Glomerular visceral epithelial cell (primary cell): ENCODE measurements at regions not wholly inside any gene's neighbourhood (a gene's known extent, or its start where the extent isn't known, plus 50 kb on each side); places are given as distances from the start of the nearest gene placed in this dataset.
A peak's percentile ranks its signal among the peaks of the same experiment; 100 is the strongest.

Experiments
- DNase-seq: peaks from one replicate; pipeline ENCODE4 v3.0.0-alpha.2; 2016; ENCODE audit errors: extremely low spot score

DNA sequence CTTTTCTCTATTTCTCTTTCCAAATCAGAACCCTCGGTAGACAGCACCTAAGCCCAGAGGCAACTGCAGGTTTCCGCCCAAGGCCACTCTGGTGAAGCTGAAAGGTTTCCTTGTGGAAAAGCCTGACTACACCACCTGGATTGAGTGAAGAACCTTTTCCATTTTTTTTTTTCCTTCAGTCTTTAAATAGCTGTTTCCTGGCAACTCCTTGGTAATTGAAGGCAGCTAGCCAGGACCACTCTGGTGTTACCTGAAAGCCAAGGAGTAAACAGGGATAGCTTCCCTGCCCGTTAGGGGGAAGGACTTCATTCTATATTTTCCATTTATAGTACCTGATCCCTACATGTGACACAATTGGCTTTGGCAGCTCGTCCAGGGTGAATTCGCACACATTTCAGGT, 1238.4 kb downstream of the GRIK2 start:
- DNase-seq, result no peak

DNA sequence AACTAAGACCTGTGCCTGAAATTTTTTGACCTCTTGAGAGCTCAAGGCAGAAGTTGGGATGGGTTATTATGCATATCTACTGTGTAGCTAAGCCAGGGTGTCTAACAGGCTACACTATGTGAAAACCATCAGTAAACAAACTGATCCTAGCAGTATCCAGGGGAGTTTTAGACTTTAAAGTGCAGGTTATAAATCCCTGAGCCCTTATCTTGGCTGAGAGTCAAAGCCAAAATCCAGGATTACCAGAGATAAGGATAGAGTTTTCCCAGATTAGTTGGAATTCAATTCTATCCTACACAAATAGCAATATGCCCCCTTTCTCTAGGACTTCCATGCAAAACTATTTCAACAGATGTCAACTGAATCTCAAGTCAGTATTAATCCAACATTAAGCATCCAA, 1229.7 kb downstream of the GRIK2 start:
- no peak for DNase-seq

DNA sequence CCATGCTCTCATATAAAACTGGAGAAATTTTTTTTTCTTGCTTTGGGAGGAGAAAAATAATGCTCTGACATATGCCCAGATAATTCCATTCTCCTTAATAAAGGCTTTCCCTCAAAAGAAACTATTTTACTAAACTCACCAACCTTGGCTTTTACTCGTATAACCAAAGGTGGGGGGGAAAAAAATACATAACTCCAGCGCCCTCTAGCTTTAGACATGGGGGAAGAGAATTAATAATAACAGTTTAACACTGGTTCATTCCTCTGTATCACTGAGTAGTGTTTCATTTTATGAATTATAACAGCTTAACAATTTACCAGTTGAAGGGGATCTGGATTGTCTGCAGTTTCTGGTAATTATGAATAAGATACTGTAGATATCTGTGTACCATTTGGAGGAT, 1226.1 kb downstream of the GRIK2 start:
- DNase-seq, result peak; percentile 16

DNA sequence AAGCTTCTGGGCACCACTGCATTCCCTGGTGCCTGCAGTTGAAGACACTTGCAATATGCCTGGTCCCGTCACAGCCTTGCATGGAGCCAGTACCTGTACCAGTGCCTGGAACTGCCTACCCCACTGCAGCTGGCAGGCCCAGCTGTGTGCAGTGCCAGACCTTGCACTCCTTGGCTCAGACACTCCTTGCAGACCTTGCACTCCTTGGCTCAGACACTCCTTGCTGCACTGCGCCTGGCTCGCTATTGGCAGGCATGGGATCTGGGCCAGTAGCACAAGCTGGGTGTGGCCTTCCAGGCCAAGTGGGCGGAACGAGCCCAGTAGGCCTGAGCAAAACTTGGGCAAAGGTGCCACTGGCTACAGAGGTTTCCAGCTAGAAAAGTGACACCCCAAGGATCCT, 1189.1 kb downstream of the GRIK2 start:
- no peak for DNase-seq

GRCh38 chr6:102581378-102582124, 1188.0 kb downstream of the GRIK2 start:
- DNase-seq, result no peak

DNA sequence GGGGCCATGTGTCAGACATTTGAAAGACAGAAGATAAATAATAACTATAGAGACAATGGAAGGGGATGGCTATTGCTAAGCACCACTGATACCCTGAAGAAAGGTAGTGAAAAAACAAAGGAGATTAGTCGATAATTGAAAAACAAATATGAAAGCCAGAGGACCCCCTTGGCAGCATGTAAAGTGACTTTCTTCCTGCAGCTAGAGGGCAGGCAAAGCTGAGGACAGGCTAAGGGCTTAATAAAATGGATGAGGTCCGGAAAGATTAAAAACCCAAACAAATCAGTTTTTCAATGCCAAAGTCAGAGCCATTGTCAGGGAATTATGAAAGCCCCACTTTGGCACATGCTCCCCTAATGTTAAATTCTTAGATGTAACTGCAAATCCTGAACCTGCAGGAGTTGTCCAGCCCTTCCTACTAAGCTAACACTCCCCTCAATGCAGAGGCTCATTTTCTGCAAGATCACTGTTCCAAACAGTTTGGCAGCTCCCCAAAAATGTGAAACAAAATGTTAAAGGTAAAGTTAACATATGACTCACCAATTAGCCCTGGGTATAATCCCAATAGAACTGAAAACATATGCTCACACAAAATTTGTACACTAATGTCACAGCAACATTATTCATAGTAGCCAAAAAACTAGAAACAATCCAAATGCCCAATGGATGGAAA, 1177.9 kb downstream of the GRIK2 start:
- no peak for DNase-seq

DNA sequence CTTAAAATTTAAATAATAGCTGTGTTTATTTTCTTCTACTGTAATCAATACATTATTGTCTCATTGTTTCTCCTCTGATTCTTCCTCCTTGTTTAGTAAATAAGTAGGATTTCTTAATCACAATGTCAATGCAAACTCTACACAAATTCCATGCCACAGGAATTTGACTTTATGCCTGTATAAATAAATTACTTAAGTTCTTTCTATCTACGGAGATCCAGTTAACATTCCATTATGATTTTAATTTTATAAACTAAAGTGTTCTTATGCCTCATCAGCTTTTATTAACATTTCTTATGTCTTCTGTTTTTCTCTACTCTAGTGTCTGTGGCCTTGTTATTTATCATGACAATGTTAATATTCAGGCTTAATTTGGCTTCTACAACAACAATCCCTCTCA, 1169.2 kb downstream of the GRIK2 start:
- DNase-seq, result no peak

GRCh38 chr6:102553214-102553613, 1159.7 kb downstream of the GRIK2 start:
- no peak for DNase-seq

- no peak for DNase-seq
Observed at GRCh38 chr6:102549221-102549874, 1155.8 kb downstream of the GRIK2 start.

DNA sequence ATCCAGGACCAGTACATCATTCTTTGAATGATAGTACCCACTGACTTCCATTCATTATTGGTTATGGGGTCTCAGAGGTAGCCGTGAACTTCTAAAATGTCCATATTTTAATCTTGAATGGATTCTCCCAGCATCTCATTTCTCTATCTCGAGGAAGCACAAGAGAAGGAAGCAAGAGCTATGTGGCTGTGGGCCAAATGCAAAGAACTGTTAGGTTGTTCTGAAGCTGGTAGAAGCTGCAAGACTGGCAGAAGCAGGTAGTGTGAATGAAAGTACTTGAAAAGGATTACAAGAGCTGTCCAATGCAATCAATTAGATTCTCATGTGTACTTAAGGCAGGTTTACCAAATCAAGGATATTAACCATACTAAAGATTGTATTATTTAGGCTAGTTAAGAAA, 1131.8 kb downstream of the GRIK2 start:
- no peak for DNase-seq

- no peak for DNase-seq
Observed at GRCh38 chr6:102520966-102521365, 1127.5 kb downstream of the GRIK2 start.

GRCh38 chr6:102517506-102517905, 1124.0 kb downstream of the GRIK2 start:
- no peak for DNase-seq

- DNase-seq, result no peak
Observed at GRCh38 chr6:102501615-102502014, 1108.1 kb downstream of the GRIK2 start.

- DNase-seq, result no peak
Observed at GRCh38 chr6:102494808-102495207, 1101.3 kb downstream of the GRIK2 start.

DNA sequence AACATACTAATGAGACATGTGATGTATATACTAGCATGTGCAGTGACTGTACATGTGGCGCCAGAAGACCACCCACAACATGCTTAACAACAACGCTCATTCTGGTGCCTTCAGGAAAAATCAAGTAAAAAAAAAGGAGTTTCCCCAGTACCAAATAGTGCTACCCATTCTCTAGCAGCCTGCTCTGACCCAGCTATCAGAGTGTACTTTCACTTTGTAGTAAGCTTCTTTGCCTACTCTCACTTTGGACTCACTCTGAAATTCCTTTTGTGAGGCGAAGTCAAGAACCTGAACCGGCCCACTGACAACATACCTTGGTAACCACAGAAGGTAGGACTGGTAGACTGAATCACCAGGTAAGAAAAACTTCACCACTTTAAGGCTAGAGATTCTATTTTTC, 1100.0 kb downstream of the GRIK2 start:
- DNase-seq, result no peak

GRCh38 chr6:102488729-102489128, 1095.2 kb downstream of the GRIK2 start:
- peak; percentile 71 for DNase-seq

DNA sequence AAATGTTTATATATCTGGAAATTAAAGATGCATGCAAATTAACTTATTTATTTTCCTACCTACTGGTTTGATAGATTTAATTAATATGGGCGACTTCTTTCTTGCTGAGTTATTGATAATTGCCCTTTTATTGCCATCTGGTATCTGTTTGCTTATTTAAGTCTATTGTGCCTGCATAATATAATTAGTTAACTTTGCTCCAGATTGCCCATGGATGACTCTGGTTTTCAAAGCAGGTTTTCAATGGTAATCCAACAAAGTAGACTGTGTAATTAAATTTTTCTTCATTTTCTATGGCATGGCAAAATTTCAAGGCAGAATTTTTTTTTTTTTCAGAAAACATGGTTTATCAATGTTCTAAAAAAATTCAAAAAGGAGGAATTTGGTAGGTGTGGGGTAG, 1092.0 kb downstream of the GRIK2 start:
- DNase-seq, result no peak

DNA sequence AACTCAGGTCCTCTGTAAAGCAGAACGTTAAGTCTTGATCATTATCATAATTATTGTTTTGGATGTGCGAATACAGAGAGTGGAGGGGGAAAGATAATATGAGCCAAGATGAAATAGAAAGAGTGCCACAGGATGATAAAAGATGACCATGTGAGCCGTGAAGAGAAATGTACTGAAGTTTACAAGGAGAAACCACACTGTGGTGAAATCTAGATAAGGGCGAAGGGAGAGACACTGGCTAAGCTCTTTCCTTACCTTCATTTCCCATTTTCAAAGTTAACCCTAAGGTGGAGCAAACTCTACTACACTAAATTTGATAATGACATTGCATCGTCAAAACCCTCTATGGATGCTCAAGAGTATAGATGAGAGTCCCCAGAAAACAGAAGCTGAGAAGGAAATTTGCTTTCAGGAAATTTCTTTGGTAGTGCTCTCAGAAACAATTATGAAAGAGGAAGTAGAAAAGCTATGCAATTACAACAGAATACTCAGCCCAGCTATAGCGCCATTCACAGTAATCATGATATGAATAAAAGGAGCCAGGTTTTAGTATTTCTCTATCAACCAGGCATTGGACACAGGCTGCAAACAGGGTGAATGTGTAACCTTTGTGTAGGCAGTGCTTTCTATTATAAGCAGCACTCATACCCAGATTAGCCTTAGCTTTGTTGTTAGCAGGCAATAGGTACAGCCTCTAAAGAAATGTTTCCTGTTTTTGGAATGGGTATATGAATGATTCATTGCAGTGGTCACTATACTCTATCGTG, 1080.7 kb downstream of the GRIK2 start:
- DNase-seq, result no peak

GRCh38 chr6:102458990-102459389, 1065.5 kb downstream of the GRIK2 start:
- DNase-seq, result no peak

DNA sequence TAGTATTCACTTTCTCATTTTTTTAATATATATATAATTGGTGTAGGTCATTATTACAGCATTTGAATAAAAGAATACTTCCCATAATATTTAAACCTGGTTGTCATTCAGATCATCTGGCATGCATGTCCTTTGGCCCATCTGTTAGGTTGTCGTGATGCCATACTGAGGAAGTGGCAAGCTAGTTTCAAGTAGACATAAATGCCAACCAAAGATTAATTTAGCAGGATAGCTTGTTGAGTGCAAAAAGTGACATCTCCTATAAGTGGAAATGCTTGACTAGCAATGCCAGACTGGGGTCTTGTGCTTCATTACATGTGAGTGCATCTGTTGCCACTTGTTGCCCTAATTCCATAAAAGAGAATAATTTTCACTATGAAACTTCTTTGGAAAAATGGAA, 1044.7 kb downstream of the GRIK2 start:
- DNase-seq, result no peak

DNA sequence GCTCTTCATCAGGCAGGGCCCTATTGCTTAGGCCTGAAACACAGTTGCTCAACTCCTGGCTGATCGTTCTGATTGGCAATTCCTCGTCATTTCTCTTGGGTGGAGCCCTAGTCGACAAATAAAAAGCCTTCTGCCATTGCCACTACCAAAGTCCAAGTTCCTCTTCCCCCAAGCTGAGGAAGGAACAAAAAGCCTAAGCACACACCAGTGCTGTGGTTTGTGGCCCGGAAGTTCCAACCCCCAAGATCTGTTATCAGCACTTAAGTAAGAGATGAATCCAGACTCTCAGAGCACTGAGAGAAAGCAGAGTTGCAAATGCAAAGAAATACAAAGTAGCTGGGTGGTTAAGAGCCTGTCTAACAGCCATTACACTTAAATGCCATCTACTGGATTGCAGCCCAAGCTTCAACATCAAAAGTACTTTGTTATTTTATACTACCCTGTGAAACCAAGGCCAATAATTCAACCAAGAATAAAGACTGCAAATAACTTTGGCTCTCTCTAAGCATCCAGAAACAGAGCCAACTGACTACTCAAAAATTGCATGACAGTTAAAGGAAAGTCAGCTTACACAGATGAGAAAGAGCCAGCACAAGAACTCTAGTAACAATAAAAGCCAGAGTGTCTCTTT, 1024.0 kb downstream of the GRIK2 start:
- DNase-seq, result no peak

DNA sequence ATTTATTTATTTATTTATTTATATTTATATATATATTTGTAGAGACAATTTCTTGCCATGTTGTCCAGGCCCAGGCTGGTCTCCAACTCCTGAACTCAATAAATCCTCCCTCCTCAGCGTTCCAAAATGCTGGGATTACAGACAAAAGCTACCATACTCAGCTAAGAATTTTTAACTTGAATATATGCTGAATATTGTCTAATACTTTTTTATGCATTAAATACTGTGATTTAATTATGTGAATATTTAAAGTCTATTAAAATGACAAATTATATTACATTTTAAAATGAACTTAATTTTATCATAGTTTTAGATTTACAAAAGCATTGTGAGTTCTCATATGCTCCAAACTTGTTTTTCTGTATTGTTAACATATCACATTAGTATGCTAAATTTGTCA, 1022.4 kb downstream of the GRIK2 start:
- no peak for DNase-seq
